ENCODE measurements at regions not wholly inside any gene's neighbourhood (a gene's known extent, or its start where the extent isn't known, plus 50 kb on each side); places are given as distances from the start of the nearest gene placed in this dataset.

- H3K36me3 ChIP-seq = no peaks in the 10 kb centered on the region
- DNase-seq (ENCODE audit: low spot score) = no peak
- H3K9me3 ChIP-seq = no peaks in the 10 kb centered on the region
- no peak overlapping the region for H3K4me3 ChIP-seq
- H3K4me1 ChIP-seq (ENCODE audit: control insufficient read depth in 1 of 2, low read depth in 2 of 2) = no peaks in the 10 kb centered on the region
- no peaks in the 10 kb centered on the region for H3K27me3 ChIP-seq (replicated peaks; ENCODE audit: insufficient read depth)
- no peak for TF ChIP-seq CTCF (IDR thresholded peaks at IDR 0.05)
- no peak overlapping the region for H3K27ac ChIP-seq
- ATAC-seq (ENCODE audit: insufficient number of reproducible peaks, low FRiP score, low read depth) = no peak
Observed at GRCh38 chr5:62790348-62790747, 211.7 kb downstream of the LRRC70 start.

- ATAC-seq (ENCODE audit: insufficient number of reproducible peaks, low FRiP score, low read depth) (no peak), DNase-seq (ENCODE audit: low spot score) (no peak)
- H3K4me3 ChIP-seq = no peak overlapping the region
- H3K27ac ChIP-seq = no peak overlapping the region
- TF ChIP-seq CTCF (IDR thresholded peaks at IDR 0.05) = no peak
- H3K27me3 ChIP-seq (replicated peaks; ENCODE audit: insufficient read depth) = no peaks in the 10 kb centered on the region
- no peaks in the 10 kb centered on the region for H3K9me3 ChIP-seq
- no peaks in the 10 kb centered on the region for H3K36me3 ChIP-seq
- H3K4me1 ChIP-seq (ENCODE audit: control insufficient read depth in 1 of 2, low read depth in 2 of 2) = no peaks in the 10 kb centered on the region
Observed at GRCh38 chr5:62786099-62786498, 207.5 kb downstream of the LRRC70 start.

GRCh38 chr5:62785588-62785987 is 207.0 kb downstream of the LRRC70 start:
- ATAC-seq (ENCODE audit: insufficient number of reproducible peaks, low FRiP score, low read depth) = no peak
- H3K4me1 ChIP-seq (ENCODE audit: control insufficient read depth in 1 of 2, low read depth in 2 of 2) = no peaks in the 10 kb centered on the region
- H3K36me3 ChIP-seq = no peaks in the 10 kb centered on the region
- TF ChIP-seq CTCF (IDR thresholded peaks at IDR 0.05) = no peak
- no peak overlapping the region for H3K4me3 ChIP-seq
- H3K27me3 ChIP-seq (replicated peaks; ENCODE audit: insufficient read depth) = no peaks in the 10 kb centered on the region
- H3K9me3 ChIP-seq = no peaks in the 10 kb centered on the region
- H3K27ac ChIP-seq = no peak overlapping the region
- DNase-seq (ENCODE audit: low spot score) = no peak

- Histone ChIP-seq H3K36me3 (no peaks in the 10 kb centered on the region), H3K9me3 (no peaks in the 10 kb centered on the region), H3K27me3 (replicated peaks; ENCODE audit: insufficient read depth) (no peaks in the 10 kb centered on the region), H3K27ac (no peak overlapping the region), H3K4me3 (no peak overlapping the region), H3K4me1 (ENCODE audit: control insufficient read depth in 1 of 2, low read depth in 2 of 2) (no peaks in the 10 kb centered on the region)
- DNase-seq (ENCODE audit: low spot score) (no peak), ATAC-seq (ENCODE audit: insufficient number of reproducible peaks, low FRiP score, low read depth) (no peak)
- no peak for TF ChIP-seq CTCF (IDR thresholded peaks at IDR 0.05)
Observed at GRCh38 chr5:62783374-62784057, 204.9 kb downstream of the LRRC70 start.

- DNase-seq (ENCODE audit: low spot score) = no peak
- H3K27me3 ChIP-seq (replicated peaks; ENCODE audit: insufficient read depth) = no peaks in the 10 kb centered on the region
- H3K36me3 ChIP-seq = no peaks in the 10 kb centered on the region
- no peaks in the 10 kb centered on the region for H3K9me3 ChIP-seq
- ATAC-seq (ENCODE audit: insufficient number of reproducible peaks, low FRiP score, low read depth) = no peak
- TF ChIP-seq CTCF (IDR thresholded peaks at IDR 0.05) = no peak
- no peak overlapping the region for H3K4me3 ChIP-seq
- H3K4me1 ChIP-seq (ENCODE audit: control insufficient read depth in 1 of 2, low read depth in 2 of 2) = no peaks in the 10 kb centered on the region
- H3K27ac ChIP-seq = no peak overlapping the region
Observed at GRCh38 chr5:62780888-62781287, 202.3 kb downstream of the LRRC70 start.
